ENCODE measurements at regions not wholly inside any gene's neighbourhood (a gene's known extent, or its start where the extent isn't known, plus 50 kb on each side); places are given as distances from the start of the nearest gene placed in this dataset.

DNA sequence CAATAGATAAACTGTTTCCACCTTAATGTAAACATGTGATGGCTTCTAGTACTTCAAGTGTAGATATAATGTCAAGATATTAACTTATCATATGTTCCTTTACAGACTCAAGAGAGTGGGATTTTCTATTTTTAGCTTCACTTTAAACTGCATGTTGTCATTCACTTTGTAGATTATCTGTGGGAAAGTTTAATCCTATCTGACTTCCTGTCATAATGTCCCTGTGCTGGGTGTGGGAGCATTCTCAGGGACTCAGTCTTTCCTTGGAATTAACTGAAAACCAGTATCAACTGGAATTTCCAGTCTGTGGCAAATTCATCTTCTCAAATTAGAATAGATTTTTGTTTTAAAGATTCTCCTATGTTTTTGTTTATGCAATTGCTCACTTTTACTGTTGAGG is 226.1 kb upstream of the FERMT1 start:
- Histone ChIP-seq H3K27ac (ENCODE audit: control insufficient read depth, insufficient read depth) (no peak overlapping the region), H3K79me2 (ENCODE audit: control insufficient read depth, insufficient read depth, low read length) (no peaks in the 10 kb centered on the region), H3K36me3 (ENCODE audit: control insufficient read depth in 2 of 2, insufficient read depth in 2 of 2, low read length in 1 of 2) (no peaks in the 10 kb centered on the region), H3K9ac (ENCODE audit: control insufficient read depth, insufficient read depth, low read length) (no peak overlapping the region), H3K9me3 (replicated peaks; ENCODE audit: control insufficient read depth, insufficient read depth, low read length) (no peaks in the 10 kb centered on the region), H4K20me1 (ENCODE audit: control insufficient read depth, insufficient read depth) (no peaks in the 10 kb centered on the region), H2AFZ (ENCODE audit: control insufficient read depth, low read depth, low read length) (no peak overlapping the region), H3K27me3 (replicated peaks in 1 of 2; ENCODE audit: control insufficient read depth in 2 of 2, insufficient read depth in 2 of 2, low read length in 1 of 2) (no peaks in the 10 kb centered on the region), H3K4me2 (ENCODE audit: control insufficient read depth, insufficient read depth) (no peak overlapping the region), H3K4me1 (ENCODE audit: control insufficient read depth, insufficient read depth, low read length) (no peaks in the 10 kb centered on the region), H3K4me3 (no peak overlapping the region)
- DNase-seq (ENCODE audit: low read depth, low spot score) (no peak), FAIRE-seq (no peak), ATAC-seq (no peak)
- no TSS peak for BruUV-seq (replicated peaks)
- CTCF ChIA-PET, result no interaction called here
- RAD21 ChIA-PET (ENCODE audit: unreplicated experiment), result no interaction called here
- intact Hi-C loops (cut with micrococcal nuclease; ENCODE audit: unreplicated experiment), result no loop called here
- SMC1A ChIA-PET (ENCODE audit: uncharacterized antibody, unreplicated experiment), result interaction anchor here (1.1 to 1.3 kb wide), 2 partner anchors 15 to 17 kb away, joined by 3 to 4 read pairs; no protein-coding TSS in a partner anchor
- in situ Hi-C loops (cut with MboI), result no loop called here
- TF ChIP-seq NFXL1 (IDR thresholded peaks at IDR 0.05; ENCODE audit: borderline replicate concordance) (no peak), POLR2A (IDR thresholded peaks at IDR 0.05; ENCODE audit: low read depth, low read length) (no peak), SMARCA5 (IDR thresholded peaks at IDR 0.05) (no peak), HDAC6 (IDR thresholded peaks at IDR 0.05; ENCODE audit: unreplicated experiment) (no peak), PAX5 (IDR thresholded peaks at IDR 0.05; ENCODE audit: borderline replicate concordance, low read depth, low read length) (no peak)
- POLR2A ChIA-PET, result no interaction called here

DNA sequence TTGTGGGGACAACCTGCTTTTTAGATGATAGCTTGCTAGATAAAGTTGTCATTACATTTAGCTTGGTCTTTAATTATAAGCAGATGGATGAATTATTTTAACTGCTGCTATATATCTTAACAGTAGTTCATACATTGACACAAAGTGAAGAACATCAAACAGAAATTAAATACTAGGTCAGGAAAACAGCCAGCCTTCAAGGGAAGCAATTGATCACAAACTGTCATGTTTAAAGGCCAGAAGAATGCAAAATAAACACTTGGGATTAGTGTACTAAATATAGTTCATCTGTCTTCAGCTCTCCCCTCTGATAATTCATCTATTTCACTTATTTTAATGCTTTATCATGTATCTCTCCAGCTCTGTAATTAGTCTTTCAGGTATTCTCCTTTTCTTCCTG is 225.1 kb upstream of the FERMT1 start:
- Histone ChIP-seq H3K9me3 (replicated peaks; ENCODE audit: control insufficient read depth, insufficient read depth, low read length) (no peaks in the 10 kb centered on the region), H3K27ac (ENCODE audit: control insufficient read depth, insufficient read depth) (no peak overlapping the region), H2AFZ (ENCODE audit: control insufficient read depth, low read depth, low read length) (no peak overlapping the region), H3K27me3 (replicated peaks in 1 of 2; ENCODE audit: control insufficient read depth in 2 of 2, insufficient read depth in 2 of 2, low read length in 1 of 2) (no peaks in the 10 kb centered on the region), H3K79me2 (ENCODE audit: control insufficient read depth, insufficient read depth, low read length) (no peaks in the 10 kb centered on the region), H3K9ac (ENCODE audit: control insufficient read depth, insufficient read depth, low read length) (no peak overlapping the region), H3K4me1 (ENCODE audit: control insufficient read depth, insufficient read depth, low read length) (no peaks in the 10 kb centered on the region), H3K36me3 (ENCODE audit: control insufficient read depth in 2 of 2, insufficient read depth in 2 of 2, low read length in 1 of 2) (no peaks in the 10 kb centered on the region), H4K20me1 (ENCODE audit: control insufficient read depth, insufficient read depth) (no peaks in the 10 kb centered on the region), H3K4me3 (no peak overlapping the region), H3K4me2 (ENCODE audit: control insufficient read depth, insufficient read depth) (no peak overlapping the region)
- no peak for FAIRE-seq
- intact Hi-C loops (cut with micrococcal nuclease; ENCODE audit: unreplicated experiment) (no loop called here), in situ Hi-C loops (cut with MboI) (no loop called here)
- no TSS peak for BruUV-seq (replicated peaks)
- POLR2A ChIA-PET, result no interaction called here
- CTCF ChIA-PET, result no interaction called here
- ATAC-seq, result no peak
- RAD21 ChIA-PET (ENCODE audit: unreplicated experiment), result no interaction called here
- SMC1A ChIA-PET (ENCODE audit: uncharacterized antibody, unreplicated experiment), result interaction anchor here (0.8 to 1.1 kb wide), 2 partner anchors 12 to 18 kb away, joined by 3 read pairs; no protein-coding TSS in a partner anchor
- no peak for DNase-seq (ENCODE audit: low read depth, low spot score)
- TF ChIP-seq ZNF622 (IDR thresholded peaks at IDR 0.05) (no peak), IKZF2 (IDR thresholded peaks at IDR 0.05) (no peak), TAF1 (IDR thresholded peaks at IDR 0.05; ENCODE audit: borderline replicate concordance, low read depth, low read length) (no peak), ZNF592 (IDR thresholded peaks at IDR 0.05) (no peak), PAX8 (IDR thresholded peaks at IDR 0.05) (no peak), POLR2AphosphoS2 (IDR thresholded peaks at IDR 0.05; ENCODE audit: low read depth, low read length) (no peak), NR2C2 (IDR thresholded peaks at IDR 0.05; ENCODE audit: borderline replicate concordance, control insufficient read depth, insufficient read length, low read depth) (no peak), KLF5 (IDR thresholded peaks at IDR 0.05; ENCODE audit: partially characterized antibody) (no peak), EP300 (IDR thresholded peaks at IDR 0.05; ENCODE audit: borderline replicate concordance in 1 of 2, control insufficient read depth in 1 of 2, low read depth in 2 of 2, low read length in 2 of 2) (no peak), FOXM1 (IDR thresholded peaks at IDR 0.05; ENCODE audit: low read depth, low read length) (no peak), IRF4 (IDR thresholded peaks at IDR 0.05; ENCODE audit: low read depth, low read length) (no peak)
- TF ChIP-seq, protein P1, sequence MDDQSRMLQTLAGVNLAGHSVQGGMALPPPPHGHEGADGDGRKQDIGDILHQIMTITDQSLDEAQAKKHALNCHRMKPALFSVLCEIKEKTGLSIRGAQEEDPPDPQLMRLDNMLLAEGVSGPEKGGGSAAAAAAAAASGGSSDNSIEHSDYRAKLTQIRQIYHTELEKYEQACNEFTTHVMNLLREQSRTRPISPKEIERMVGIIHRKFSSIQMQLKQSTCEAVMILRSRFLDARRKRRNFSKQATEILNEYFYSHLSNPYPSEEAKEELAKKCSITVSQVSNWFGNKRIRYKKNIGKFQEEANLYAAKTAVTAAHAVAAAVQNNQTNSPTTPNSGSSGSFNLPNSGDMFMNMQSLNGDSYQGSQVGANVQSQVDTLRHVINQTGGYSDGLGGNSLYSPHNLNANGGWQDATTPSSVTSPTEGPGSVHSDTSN (IDR thresholded peaks at IDR 0.05; ENCODE audit: insufficient replicate concordance, low read depth, low read length), result no peak

Measured in GM12878 (cell line).